ENCODE measurements at regions not wholly inside any gene's neighbourhood (a gene's known extent, or its start where the extent isn't known, plus 50 kb on each side); places are given as distances from the start of the nearest gene placed in this dataset.

- DNase-seq = no peak
Observed at GRCh38 chr1:30359539-30360220, 363.7 kb downstream of the MATN1 start.

- no peak for DNase-seq
Observed at GRCh38 chr1:30358500-30358899, 364.9 kb downstream of the MATN1 start.

GRCh38 chr1:30356839-30357238, 366.5 kb downstream of the MATN1 start:
- DNase-seq = no peak

- DNase-seq = no peak
Observed at GRCh38 chr1:30354410-30354809, 369.0 kb downstream of the MATN1 start.

- DNase-seq = peak; percentile 20
Observed at GRCh38 chr1:30353637-30354036, 369.7 kb downstream of the MATN1 start.

GRCh38 chr1:30348147-30348546, 375.2 kb downstream of the MATN1 start:
- DNase-seq = no peak

GRCh38 chr1:30345491-30346130, 377.8 kb downstream of the MATN1 start:
- no peak for DNase-seq

- DNase-seq = no peak
Observed at GRCh38 chr1:30343562-30343961, 379.8 kb downstream of the MATN1 start.

- no peak for DNase-seq
Observed at GRCh38 chr1:30342535-30343141, 380.7 kb downstream of the MATN1 start.

- no peak for DNase-seq
Observed at GRCh38 chr1:30340934-30341333, 382.5 kb downstream of the MATN1 start.

GRCh38 chr1:30339866-30340265, 383.5 kb downstream of the MATN1 start:
- DNase-seq = no peak

GRCh38 chr1:30338765-30339164, 384.6 kb downstream of the MATN1 start:
- no peak for DNase-seq

- DNase-seq = no peak
Observed at GRCh38 chr1:30337324-30337620, 386.1 kb downstream of the MATN1 start.

GRCh38 chr1:30336550-30337323, 386.6 kb downstream of the MATN1 start:
- no peak for DNase-seq

- DNase-seq = no peak
Observed at GRCh38 chr1:30335997-30336390, 387.4 kb downstream of the MATN1 start.

- peak; percentile 45 for DNase-seq
Observed at GRCh38 chr1:30335389-30335996, 387.9 kb downstream of the MATN1 start.

- DNase-seq = no peak
Observed at GRCh38 chr1:30334767-30335166, 388.6 kb downstream of the MATN1 start.

GRCh38 chr1:30332116-30333094, 391.0 kb downstream of the MATN1 start:
- no peak for DNase-seq

GRCh38 chr1:30331415-30332065, 391.8 kb downstream of the MATN1 start:
- DNase-seq = no peak

GRCh38 chr1:30330644-30331043, 392.7 kb downstream of the MATN1 start:
- no peak for DNase-seq
